GM18909 (cell line): ENCODE measurements at regions not wholly inside any gene's neighbourhood (a gene's known extent, or its start where the extent isn't known, plus 50 kb on each side); places are given as distances from the start of the nearest gene placed in this dataset.
A peak's percentile ranks its signal among the peaks of the same experiment; 100 is the strongest.
"Not testable (repeated sequence)": the region's sequence is repeated elsewhere in the genome, so short reads cannot be mapped to it uniquely, and the experiment has no call there.

Experiments used
- ATAC-seq: cut with Tn5 transposase; IDR thresholded peaks from one replicate; pipeline ENCODE4 v1.9.1; 2021; ENCODE audit warnings: mild to moderate bottlenecking; ENCODE audit not compliant: unreplicated experiment, poor library complexity

DNA sequence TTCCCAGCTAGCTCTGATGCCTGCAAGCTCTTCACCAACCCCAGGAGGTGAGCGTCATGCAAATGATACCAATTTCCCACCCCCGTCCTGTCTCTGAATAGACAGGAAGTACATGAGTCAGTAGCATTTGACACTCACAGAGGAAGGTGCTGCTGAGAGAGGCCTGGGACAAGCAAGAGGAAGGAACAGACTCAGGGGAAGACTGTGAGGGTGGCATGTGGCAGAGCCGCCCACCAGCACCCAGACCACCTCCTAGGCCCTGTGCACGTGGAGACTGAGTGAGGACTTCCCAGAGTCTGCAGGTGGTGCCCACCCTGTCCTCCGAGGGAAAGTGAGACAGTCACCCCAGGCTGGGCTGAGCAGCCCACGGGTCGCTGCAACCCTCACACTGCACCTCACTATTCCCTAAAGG lies 199.5 kb upstream of the SFSWAP start:
- ATAC-seq = peak; percentile 98

DNA sequence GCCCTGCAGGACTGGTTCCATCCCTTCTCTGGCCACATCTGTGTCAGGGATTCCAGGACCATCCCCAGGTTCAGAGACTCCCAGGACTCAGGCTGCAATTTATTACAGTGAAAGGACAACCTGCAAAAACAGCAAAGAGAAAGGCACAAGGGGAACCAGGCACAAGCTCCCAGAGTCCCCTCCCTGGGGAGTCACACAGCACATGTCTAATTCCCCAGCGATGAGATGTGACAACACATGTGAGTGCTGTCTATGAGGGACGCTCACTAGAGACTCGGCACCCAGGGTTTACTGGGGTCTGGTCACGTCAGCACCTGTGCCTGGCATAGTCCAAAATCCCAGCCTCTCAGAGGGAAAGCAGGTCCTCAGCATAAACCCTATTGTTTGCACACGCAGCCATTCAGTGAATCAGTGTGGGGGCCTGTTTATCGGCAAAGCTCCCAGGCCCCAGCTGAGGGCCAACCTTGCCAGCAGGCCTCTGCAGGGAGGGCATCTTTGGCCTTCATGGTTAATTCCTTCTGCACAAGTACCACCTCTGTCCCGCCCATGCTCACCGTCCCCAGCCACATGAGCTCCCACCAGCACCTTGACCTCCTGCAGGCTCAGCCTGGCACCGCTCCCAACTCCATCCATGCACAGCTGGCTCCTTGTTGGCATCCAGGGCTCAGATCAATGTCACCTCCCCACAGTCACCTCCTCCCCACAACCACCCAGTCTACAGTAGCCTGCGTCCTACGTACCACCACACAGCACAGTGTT lies 198.9 kb upstream of the SFSWAP start:
- peak; percentile 22 for ATAC-seq

DNA sequence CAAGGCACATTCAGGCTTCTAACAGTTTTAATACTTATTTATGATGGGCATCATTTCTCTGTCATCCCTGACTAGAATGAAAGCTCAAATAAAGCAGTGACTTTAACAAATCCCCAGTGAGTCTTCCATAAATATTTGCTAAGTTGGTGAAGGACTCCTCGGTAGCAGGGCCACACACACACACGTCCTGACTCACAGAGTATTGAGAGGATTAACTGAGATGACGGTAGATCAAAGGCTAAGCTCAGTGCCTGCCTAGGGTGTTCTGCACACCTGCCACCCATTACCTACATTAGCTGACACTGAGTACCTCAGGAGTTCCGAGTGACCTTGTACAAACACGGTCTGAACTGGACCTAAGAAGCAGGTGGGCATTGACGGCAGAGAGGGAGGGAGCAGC lies 197.3 kb upstream of the SFSWAP start:
- no peak for ATAC-seq

DNA sequence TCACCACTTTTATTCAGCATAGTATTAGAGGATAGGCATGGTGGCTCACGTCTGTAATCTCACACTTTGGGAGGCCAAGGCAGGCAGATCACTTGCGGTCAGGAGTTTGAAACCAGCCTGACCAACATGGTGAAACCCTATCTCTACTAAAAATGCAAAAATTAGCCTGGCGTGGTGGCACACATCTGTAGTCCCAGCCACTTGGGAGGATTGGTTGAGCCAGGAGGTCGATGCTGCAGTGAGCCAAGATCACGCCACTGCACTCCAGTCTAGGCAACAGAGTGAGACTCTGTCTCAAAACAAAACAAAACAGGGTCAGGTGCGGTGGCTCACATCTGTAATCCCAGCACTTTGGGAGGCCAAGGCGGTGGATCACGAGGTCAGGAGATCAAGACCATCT lies 190.3 kb upstream of the SFSWAP start:
- not testable (repeated sequence) for ATAC-seq

DNA sequence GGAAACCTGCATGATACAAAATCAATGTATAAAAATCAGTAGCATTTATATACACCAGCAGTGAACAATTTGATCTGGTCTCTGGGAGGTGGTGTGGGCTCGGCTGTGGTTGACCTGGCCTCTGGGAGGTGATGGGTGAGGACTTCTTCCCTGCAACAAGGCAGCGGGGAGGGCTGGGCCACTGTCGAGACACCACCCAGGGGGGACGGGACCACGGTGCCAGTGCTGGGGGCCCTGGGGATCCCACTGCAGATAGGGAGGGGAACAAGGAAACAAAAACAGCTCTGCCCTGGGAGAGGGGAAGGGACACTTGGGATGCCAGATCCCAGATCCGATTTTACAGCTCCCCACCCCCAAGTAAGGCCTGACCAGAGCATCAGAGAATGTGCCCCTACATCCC lies 189.6 kb upstream of the SFSWAP start:
- ATAC-seq = no peak

DNA sequence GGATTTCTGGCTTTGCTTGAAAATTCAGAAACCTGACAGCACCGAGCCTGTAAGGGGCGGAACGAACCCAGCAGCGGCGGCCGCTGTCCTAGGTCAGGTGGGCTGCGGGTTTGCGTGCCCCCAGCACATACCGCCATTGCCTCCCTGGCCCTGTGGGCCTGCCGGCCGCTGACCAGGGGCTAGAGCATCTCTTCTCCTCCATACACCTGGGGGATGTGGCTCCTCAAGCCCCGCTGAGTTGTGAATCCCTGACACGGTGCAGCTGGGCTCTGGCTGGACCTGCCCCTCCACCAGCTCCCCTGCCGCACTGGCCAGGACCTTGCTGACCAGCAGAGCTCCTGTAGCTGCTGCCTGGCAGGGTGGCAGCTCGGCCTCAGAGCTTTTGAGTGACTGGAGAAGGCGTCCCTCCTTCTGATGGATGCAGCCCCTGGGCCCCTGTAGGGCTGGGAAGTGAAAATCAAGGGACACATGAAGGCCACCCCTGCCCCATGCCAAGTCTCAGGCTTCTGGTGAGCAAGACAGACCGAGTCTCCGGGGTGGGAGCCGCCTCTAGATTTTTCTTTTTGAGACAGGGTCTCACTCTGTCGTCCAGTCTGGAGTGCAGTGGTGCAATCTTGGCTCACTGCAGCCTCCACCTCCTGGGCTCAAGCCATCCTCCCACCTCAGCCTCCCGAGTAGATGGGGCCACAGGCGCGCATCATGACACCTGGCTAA lies 184.9 kb upstream of the SFSWAP start:
- ATAC-seq = no peak

DNA sequence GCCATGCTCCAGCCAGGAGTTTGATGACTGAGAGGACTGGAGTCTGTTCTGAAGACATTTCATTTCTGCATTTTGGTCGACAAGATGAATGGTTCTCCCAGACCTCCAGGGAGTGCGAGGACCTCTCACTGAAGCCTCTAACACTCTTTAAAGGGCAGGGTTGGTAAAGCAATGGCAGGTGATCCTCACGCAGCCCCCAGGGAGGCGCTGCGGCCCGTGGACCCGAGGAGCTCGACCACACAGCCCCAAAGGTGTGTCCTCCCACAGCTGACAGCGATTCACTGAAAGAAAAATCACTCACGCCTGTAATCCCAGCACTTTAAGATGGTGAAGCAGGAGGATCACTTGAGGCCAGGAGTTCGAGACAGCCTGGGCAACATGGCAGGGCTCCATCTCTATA lies 183.8 kb upstream of the SFSWAP start:
- no peak for ATAC-seq

DNA sequence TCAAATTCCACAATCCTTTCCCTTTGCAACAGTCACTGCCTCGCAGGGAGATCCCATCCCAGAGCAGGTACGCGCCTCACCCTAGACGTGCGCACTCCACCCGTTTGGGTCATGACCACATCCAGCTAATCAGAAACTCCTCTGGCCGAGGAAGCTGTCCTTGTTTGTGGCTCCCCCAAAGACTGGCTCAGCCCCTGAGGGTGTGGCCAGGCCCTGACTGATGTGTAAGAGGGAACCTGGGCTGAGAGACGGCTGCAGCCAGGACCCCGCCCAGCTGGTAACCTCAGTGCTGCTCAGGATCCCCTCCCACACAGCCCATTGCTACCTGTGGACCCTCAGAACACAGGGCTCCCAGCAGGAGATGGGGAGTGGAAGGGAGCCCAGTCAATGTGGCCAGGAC lies 183.2 kb upstream of the SFSWAP start:
- no peak for ATAC-seq

DNA sequence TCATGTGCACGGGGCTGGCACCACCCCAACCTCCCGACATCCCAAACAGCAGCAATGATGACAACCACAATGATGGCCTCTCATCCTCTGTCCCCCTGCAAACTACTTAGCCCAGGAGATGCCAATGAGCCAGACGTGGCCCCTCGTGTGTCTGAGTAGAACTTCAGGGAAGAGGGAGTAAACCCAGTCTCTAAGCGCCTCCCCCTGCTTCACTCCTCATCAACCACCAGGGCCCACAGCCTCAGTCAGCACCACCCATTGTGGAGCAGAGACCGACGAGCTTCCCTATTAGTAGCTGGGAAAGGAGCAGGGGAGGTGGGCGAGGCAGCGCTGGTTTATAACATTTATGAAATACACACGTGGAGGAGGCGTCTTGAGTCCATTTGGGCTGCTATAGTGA lies 182.7 kb upstream of the SFSWAP start:
- no peak for ATAC-seq

DNA sequence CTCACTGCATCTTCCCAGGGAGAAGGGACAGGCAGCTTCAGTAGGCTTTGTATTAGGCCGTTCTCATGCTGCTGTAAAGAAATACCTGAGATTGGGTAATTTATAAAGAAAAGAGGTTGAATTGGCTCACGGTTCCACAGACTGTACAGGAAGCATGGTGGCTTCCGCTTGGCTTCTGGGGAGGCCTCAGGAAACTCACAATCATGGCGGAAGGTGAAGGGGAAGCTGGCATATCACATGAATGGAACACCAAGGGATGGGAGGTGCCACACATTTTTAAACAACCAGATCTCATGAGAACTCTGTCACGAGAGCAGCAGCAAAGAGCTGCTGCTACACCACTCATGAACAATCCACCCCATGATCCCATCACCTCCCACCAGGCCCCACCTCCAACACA lies 182.2 kb upstream of the SFSWAP start:
- ATAC-seq = no peak

DNA sequence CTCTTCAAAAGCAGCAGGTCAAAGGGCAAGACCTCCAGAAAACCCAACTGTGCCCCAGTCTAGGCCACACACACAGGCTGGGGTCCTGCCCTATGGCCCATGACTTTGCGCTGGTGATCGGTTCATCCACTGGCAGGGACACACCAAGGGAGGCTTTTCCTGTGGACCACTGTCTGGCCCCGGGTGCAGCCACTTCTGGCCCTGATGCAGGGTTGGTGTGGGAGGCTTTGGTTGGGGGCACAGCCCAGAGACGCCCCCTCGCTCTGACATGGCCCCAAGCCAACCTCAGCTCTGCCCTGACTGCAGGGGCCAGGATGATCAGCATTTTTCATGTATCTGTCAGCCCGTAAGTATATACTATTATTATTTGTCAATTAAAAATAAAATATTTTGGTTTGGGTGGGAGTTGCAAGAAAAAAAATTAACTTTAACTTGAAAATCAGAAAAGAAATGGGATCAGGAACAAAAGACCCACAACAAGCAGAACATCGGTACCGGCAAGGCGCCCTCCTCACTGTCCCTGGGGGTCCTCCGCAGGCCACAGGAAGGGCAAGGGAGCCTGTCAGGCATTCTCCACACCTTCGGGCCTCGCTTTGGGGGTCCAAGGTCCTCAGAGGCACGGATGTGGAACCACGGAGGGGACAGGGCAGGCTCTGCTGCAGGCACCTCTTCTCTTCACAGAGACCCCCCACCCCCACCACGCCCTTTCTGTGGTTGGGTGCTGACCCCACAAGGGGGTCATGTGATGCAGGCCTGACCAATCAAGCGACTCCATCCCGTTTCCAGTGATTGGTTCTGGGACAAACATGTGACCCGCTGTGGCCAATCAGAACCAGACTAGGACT lies 181.5 kb upstream of the SFSWAP start:
- no peak for ATAC-seq

DNA sequence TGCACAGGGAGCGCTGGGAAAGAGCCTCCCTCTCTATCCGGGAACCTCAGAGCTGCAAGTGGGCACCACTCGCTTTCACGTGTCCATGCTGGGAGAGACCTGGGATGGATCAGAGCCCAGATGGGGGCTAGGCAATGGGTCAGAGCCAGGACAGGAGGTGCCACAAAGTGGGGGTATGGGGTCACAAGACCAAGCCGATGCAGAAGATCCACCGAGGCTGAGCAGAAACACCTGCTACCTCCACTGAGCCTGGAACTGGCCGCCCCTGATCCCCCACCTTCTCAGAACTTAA lies 180.9 kb upstream of the SFSWAP start:
- no peak for ATAC-seq

DNA sequence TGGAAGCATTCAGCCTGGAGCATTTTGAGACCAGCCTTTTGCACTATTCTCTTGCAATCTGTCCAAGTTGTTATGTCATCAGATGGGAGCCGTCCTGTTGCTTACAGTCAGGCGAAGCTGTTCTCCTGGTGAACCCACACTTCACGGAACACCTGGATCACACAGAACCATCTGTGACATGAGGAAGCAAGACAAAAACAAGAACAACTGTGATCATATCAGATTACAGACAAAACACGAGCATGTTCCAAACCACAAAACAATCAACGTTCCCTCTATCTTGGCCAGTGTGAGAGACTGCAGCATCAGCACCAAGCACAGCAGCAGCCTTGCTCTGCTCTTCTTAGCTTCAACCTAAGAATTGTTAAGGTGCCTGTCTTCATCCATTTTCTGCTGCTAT lies 180.5 kb upstream of the SFSWAP start:
- ATAC-seq = no peak

DNA sequence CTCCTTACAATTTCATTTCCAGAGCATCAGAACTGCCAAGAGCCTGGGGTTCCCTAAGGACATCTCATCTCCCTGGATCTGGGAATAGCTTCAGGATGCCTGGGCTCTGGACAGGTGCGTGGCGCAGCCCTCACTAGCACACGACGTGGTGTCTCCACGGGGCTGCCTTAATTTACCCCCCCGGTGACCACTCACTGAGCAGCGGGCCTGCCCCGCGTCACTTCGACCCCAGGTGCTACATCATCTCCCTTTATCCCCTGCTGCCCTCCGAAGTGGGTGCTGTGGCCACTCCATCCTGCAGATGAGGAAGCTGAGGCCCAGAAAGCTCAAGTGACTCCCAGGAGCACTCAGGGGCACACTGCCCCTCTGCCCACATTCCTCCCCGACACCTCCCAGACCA lies 177.8 kb upstream of the SFSWAP start:
- ATAC-seq = no peak

DNA sequence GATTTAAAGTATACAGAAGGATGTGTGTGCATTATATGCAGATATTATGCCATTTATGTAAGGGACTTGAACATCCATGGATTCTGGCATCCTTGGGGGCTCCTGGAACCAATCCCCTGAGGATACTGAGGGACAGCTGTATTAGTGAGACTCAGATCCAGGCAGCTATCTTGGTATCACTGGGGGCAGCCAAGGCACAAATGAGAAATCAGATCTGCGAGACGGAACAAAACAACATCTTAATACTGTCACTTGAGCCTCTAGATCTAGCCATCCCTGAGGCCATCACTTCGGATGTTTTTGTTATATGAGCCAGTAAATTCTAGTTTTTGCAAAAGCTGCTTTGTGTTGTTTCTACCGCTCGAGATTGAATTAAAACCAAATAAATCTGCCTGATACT lies 175.1 kb upstream of the SFSWAP start:
- no peak for ATAC-seq

DNA sequence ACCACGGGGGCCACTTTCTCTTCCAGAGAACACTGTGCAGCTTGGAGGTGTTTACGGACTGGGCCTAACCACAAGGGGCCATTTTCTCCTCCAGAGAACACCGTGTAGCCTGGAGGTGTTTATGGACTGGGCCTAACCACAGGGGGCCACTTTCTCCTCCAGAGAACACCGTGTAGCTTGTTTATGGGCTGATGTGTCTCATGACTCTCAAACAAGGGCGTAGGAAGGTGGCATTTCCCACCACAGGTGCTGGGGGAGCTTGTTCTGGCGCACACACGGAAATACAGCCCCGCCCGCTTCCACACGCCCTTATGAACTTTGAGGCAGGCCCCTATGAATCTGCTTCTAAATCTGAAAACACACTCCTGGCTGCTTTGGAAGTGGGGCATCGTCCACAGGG lies 174.6 kb upstream of the SFSWAP start:
- ATAC-seq = no peak

DNA sequence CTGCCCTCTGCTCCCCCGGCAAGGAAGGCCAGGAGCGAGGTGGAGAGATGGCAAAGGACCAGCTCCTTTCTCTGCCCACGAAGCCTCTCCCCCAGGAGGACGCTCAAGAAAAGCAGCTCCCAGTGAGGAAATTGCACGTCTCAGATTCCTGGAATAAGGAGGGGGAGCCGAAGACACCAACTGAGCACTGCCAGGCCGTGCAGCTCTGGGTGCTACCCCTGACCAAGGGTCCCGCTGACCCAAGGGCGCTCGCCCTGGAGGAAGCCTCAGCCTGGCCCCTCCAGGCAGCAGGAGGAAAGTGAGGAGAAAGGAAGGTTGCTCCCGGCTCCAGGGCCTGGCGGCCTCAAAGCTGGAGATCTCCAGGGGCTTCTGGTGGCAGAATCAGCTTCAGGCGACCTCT lies 174.1 kb upstream of the SFSWAP start:
- ATAC-seq = no peak

DNA sequence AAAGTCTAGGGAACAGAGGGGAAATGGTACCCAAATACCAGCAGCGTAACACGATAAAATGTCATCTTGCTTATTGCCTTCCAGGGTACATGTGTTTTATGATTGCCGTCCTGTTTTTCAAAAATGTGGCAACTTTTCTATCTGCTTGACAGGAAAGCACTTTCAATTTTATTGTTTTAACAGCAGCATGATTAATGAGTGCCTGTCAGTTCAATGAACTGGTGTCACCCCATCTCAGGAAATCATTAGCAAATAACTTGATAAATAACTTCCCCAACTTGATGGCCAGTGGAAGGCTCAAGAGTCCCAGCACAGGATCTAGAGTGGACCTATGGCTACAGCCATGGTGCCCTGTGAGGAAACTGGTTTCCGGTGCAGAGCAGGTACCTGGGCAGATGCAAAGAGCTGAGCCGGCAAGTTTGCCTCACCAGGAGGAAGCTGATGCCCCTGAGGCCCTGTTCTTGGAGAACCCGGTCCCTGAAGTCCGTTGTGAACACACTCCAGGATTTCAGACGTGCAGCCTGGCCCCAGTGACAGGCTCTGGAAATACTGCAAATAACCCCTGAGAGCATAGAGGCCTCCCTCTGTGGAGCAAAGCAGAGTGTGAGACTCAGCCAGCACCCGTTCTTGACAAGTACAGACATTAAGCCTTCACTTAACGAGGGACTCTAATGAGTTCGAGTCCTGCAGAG lies 173.5 kb upstream of the SFSWAP start:
- no peak for ATAC-seq

DNA sequence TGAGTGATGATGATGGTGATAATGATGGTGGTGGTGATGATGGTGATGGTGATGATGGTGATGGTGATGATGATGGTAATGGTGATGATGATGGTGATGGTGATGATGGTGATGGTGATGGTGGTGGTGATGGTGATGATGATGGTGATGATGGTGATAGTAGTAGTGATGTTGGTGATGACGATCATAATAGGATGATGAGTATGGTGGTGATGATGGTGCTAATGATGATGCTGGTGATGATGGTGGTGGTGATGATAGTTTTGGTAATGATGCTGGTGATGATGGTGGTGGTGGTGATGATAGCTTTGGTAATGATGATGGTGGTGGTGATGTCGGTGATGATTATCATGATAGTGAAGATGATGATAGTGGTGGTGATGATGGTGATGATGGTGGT lies 171.5 kb upstream of the SFSWAP start:
- no peak for ATAC-seq

DNA sequence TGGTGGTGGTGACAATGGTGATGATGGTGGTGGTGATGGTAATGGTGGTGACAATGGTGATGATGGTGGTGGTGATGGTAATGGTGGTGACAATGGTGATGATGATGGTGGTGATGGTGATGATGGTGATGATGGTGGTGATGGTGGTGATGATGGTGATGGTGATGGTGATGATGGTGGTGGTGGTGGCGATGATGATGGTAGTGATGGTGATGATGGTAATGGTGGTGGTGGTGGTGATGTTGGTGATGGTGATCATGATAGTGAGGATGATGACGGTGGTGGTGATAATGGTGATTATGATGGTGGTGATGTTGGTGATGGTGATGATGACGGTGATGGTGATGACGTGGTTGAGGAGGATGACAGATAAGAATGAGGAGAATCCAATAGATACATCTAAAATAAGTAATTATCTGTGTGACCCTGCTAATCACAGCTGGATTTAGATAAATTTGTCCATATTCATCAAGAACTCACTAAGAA lies 170.7 kb upstream of the SFSWAP start:
- ATAC-seq = no peak

DNA sequence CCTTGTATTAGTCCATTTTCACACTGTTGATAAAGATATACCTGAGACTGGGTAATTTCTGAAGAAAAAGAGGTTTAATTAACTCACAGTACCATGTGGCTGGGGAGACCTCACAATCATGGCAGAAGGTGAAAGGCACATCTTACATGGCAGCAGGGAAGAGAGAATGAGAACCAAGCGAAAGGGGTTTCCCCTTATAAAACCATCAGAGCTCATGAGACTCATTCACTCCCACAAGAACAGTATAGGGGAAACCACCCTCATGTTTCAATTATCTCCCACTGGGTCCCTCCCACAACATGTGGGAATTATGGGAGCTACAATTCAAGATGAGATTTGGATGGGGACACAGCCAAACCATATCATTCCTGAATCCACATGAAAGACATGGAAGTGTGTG lies 169.4 kb upstream of the SFSWAP start:
- not testable (repeated sequence) for ATAC-seq
